ENCODE measurements at regions not wholly inside any gene's neighbourhood (a gene's known extent, or its start where the extent isn't known, plus 50 kb on each side); places are given as distances from the start of the nearest gene placed in this dataset.

DNA sequence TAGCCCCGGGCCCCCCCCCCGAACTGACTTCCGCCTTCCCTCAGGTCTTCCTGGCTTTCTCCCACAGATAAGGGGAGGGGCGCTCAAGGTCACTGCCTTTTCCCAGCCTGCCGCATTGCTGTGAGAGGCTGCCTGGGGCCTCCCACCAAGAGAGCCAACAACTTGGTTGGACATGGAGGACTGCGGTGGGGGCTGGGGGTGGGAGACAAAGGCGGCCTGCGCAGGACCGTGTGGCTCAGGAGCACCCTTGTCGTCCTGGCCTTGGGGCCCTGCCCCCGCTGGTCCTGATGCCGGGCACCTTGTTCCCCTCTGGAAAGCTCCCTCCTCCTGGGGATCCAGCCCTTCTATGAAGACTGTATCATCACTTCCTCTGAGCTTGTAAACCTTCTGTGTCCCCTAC is 105.6 kb upstream of the FOXF1 start:
- H3K27ac ChIP-seq (ENCODE audit: low read depth, low read length): peak overlapping the region; percentile 61
- H3K4me3 ChIP-seq (ENCODE audit: insufficient read depth, low read depth, low read length): no peak overlapping the region
- peak overlapping the region; percentile 64 for H3K4me2 ChIP-seq (ENCODE audit: low read length)
- Mint-ChIP-seq H3K36me3 (ENCODE audit: low read depth, unreplicated experiment) (no peaks in the 10 kb centered on the region), H3K4me1 (ENCODE audit: low read depth, unreplicated experiment) (peaks cover 3% of the 10 kb centered on the region), H3K27me3 (ENCODE audit: low read depth, unreplicated experiment) (peaks cover 30% of the 10 kb centered on the region), H3K27ac (ENCODE audit: unreplicated experiment) (no peak overlapping the region), H3K9me3 (ENCODE audit: unreplicated experiment) (peaks cover 4% of the 10 kb centered on the region), H3K4me3 (ENCODE audit: unreplicated experiment) (no peak overlapping the region)
- no peaks in the 10 kb centered on the region for H3K79me2 ChIP-seq (ENCODE audit: insufficient read depth, low read length)
- no peak for TF ChIP-seq EZH2 (IDR thresholded peaks at IDR 0.05; ENCODE audit: insufficient read depth, low read length)
- TF ChIP-seq, protein P1, sequence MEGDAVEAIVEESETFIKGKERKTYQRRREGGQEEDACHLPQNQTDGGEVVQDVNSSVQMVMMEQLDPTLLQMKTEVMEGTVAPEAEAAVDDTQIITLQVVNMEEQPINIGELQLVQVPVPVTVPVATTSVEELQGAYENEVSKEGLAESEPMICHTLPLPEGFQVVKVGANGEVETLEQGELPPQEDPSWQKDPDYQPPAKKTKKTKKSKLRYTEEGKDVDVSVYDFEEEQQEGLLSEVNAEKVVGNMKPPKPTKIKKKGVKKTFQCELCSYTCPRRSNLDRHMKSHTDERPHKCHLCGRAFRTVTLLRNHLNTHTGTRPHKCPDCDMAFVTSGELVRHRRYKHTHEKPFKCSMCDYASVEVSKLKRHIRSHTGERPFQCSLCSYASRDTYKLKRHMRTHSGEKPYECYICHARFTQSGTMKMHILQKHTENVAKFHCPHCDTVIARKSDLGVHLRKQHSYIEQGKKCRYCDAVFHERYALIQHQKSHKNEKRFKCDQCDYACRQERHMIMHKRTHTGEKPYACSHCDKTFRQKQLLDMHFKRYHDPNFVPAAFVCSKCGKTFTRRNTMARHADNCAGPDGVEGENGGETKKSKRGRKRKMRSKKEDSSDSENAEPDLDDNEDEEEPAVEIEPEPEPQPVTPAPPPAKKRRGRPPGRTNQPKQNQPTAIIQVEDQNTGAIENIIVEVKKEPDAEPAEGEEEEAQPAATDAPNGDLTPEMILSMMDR (IDR thresholded peaks at IDR 0.05; ENCODE audit: insufficient read depth, low read depth, low read length): no peak
- FAIRE-seq (no peak), DNase-seq (ENCODE audit: low read depth) (no peak)
- no peaks in the 10 kb centered on the region for H3K27me3 ChIP-seq (ENCODE audit: insufficient read depth, low read length)
- H3K36me3 ChIP-seq (ENCODE audit: insufficient read depth, low read length): no peaks in the 10 kb centered on the region
- H2AFZ ChIP-seq (ENCODE audit: low read depth, low read length): no peak overlapping the region
- peaks cover 13% of the 10 kb centered on the region for H3K4me1 ChIP-seq (ENCODE audit: insufficient read depth, low read length)
- H4K20me1 ChIP-seq (ENCODE audit: insufficient read depth, low read length): no peaks in the 10 kb centered on the region
- no peaks in the 10 kb centered on the region for H3K9me3 ChIP-seq (ENCODE audit: insufficient read depth, low read depth, low read length)
- H3K9ac ChIP-seq (ENCODE audit: low read length): no peak overlapping the region

DNA sequence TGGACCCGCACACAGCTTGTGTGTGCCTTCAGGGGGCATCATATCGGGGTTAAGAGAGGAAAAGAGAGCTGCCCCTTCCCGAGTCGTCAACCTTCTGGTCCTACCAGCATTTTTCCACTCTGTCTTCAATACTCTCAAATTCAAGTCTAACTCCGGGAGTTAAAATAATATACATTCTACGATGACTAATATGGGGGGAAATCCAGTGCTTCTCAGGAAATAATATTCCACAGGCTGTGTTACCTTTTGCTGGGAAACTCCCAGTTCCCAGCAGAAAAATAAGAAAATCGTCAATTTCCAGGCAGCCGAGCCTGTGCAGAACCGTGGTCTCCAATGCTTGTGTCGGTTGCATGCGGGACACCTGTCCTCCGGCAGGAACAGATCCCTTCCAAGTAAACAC is 105.0 kb upstream of the FOXF1 start:
- Histone ChIP-seq H3K27ac (ENCODE audit: low read depth, low read length) (peak overlapping the region; percentile 61), H3K79me2 (ENCODE audit: insufficient read depth, low read length) (no peaks in the 10 kb centered on the region), H3K4me3 (ENCODE audit: insufficient read depth, low read depth, low read length) (no peak overlapping the region), H3K9ac (ENCODE audit: low read length) (no peak overlapping the region), H3K9me3 (ENCODE audit: insufficient read depth, low read depth, low read length) (peaks cover under 1% of the 10 kb centered on the region), H3K27me3 (ENCODE audit: insufficient read depth, low read length) (no peaks in the 10 kb centered on the region), H2AFZ (ENCODE audit: low read depth, low read length) (no peak overlapping the region), H3K4me2 (ENCODE audit: low read length) (peak overlapping the region; percentile 64), H4K20me1 (ENCODE audit: insufficient read depth, low read length) (no peaks in the 10 kb centered on the region), H3K36me3 (ENCODE audit: insufficient read depth, low read length) (no peaks in the 10 kb centered on the region), H3K4me1 (ENCODE audit: insufficient read depth, low read length) (peaks cover 13% of the 10 kb centered on the region)
- no peak overlapping the region for H3K4me3 Mint-ChIP-seq (ENCODE audit: unreplicated experiment)
- peaks cover 4% of the 10 kb centered on the region for H3K9me3 Mint-ChIP-seq (ENCODE audit: unreplicated experiment)
- H3K4me1 Mint-ChIP-seq (ENCODE audit: low read depth, unreplicated experiment): peaks cover 3% of the 10 kb centered on the region
- peaks cover 31% of the 10 kb centered on the region for H3K27me3 Mint-ChIP-seq (ENCODE audit: low read depth, unreplicated experiment)
- TF ChIP-seq EZH2 (IDR thresholded peaks at IDR 0.05; ENCODE audit: insufficient read depth, low read length): no peak
- TF ChIP-seq, protein P1 (IDR thresholded peaks at IDR 0.05; ENCODE audit: insufficient read depth, low read depth, low read length): no peak
- H3K27ac Mint-ChIP-seq (ENCODE audit: unreplicated experiment): no peak overlapping the region
- H3K36me3 Mint-ChIP-seq (ENCODE audit: low read depth, unreplicated experiment): no peaks in the 10 kb centered on the region
- FAIRE-seq (no peak), DNase-seq (ENCODE audit: low read depth) (peak; percentile 50)

DNA sequence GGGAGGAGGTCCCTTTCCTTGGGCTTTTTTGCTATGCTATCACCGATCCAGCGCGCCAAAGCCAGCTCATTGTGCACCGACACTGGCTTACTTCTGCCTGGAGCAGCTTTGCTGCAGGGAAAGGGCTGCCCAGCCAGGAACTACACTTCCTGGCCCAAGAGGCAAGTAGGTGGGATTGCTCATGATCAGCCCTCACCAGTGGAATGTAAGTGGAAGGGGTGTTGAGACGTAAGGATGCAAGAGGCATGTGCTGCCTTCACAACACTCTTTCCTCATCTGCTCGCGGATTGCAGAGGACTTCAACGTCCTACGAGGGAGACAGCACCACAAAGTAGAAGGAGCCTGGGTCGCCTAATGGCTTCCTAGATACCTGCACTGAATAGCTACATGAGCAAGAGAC is 104.3 kb upstream of the FOXF1 start:
- peaks cover 33% of the 10 kb centered on the region for H3K27me3 Mint-ChIP-seq (ENCODE audit: low read depth, unreplicated experiment)
- Histone ChIP-seq H3K4me1 (ENCODE audit: insufficient read depth, low read length) (peaks cover 13% of the 10 kb centered on the region), H3K79me2 (ENCODE audit: insufficient read depth, low read length) (no peaks in the 10 kb centered on the region), H3K27me3 (ENCODE audit: insufficient read depth, low read length) (no peaks in the 10 kb centered on the region), H3K36me3 (ENCODE audit: insufficient read depth, low read length) (no peaks in the 10 kb centered on the region), H3K4me3 (ENCODE audit: insufficient read depth, low read depth, low read length) (no peak overlapping the region), H2AFZ (ENCODE audit: low read depth, low read length) (no peak overlapping the region), H3K9me3 (ENCODE audit: insufficient read depth, low read depth, low read length) (peaks cover 7% of the 10 kb centered on the region), H4K20me1 (ENCODE audit: insufficient read depth, low read length) (no peaks in the 10 kb centered on the region), H3K27ac (ENCODE audit: low read depth, low read length) (no peak overlapping the region), H3K9ac (ENCODE audit: low read length) (no peak overlapping the region), H3K4me2 (ENCODE audit: low read length) (no peak overlapping the region)
- DNase-seq (ENCODE audit: low read depth) (peak; percentile 61), FAIRE-seq (no peak)
- peaks cover 2% of the 10 kb centered on the region for H3K36me3 Mint-ChIP-seq (ENCODE audit: low read depth, unreplicated experiment)
- no peak for TF ChIP-seq EZH2 (IDR thresholded peaks at IDR 0.05; ENCODE audit: insufficient read depth, low read length)
- TF ChIP-seq, protein P1 (IDR thresholded peaks at IDR 0.05; ENCODE audit: insufficient read depth, low read depth, low read length): no peak
- H3K4me1 Mint-ChIP-seq (ENCODE audit: low read depth, unreplicated experiment): peaks cover 3% of the 10 kb centered on the region
- no peak overlapping the region for H3K27ac Mint-ChIP-seq (ENCODE audit: unreplicated experiment)
- no peak overlapping the region for H3K4me3 Mint-ChIP-seq (ENCODE audit: unreplicated experiment)
- H3K9me3 Mint-ChIP-seq (ENCODE audit: unreplicated experiment): peaks cover 6% of the 10 kb centered on the region

All from astrocyte (in vitro differentiated cells and primary cell).